GM18520 (cell line): ENCODE measurements at regions not wholly inside any gene's neighbourhood (a gene's known extent, or its start where the extent isn't known, plus 50 kb on each side); places are given as distances from the start of the nearest gene placed in this dataset.
"Not testable (repeated sequence)": the region's sequence is repeated elsewhere in the genome, so short reads cannot be mapped to it uniquely, and the experiment has no call there.

Experiments
- ATAC-seq: cut with Tn5 transposase; IDR thresholded peaks from one replicate; pipeline ENCODE4 v1.9.1; 2021; ENCODE audit not compliant: unreplicated experiment

DNA sequence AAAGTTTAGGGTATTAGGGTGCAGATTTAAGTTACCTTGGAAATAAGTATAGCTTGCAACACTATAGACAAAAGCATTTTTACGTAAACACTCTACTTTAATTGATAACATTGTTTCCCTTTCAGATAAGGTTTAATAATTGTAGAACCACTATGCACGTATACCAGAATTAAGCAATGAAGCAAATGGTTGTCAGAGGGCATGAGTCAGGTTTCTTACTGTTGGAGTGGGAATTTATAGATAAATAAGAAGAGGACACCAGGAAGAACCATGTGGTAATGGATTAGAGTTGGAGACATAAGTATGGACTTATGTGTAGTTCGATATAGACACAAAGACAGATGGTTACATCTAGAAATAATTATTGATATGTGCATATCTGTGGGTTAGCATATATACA is 355.6 kb downstream of the ETV1 start:
- no peak for ATAC-seq

- no peak for ATAC-seq
These were observed 350.1 kb downstream of the ETV1 start for GRCh38 chr7:13639396-13639795.

DNA sequence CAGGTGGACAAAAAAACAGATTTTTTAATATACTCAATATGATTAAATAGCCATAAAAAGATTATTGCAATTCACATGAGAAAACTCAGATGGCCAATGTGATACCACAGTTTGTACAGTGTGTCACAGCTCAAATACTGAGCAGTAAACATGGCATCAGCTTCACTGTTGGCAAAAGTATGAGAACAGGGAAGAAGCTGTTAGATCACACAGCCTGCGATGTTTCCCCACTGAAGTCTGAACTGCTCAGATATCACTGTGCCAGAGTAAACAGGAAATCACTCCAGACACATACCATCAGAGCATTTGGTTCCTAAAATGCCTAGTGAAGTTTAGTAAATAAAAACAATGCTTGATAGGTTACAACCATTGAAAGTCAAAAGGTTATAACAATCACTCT is 347.8 kb downstream of the ETV1 start:
- no peak for ATAC-seq

- no peak for ATAC-seq
These were observed 338.3 kb downstream of the ETV1 start for GRCh38 chr7:13651167-13651566.

DNA sequence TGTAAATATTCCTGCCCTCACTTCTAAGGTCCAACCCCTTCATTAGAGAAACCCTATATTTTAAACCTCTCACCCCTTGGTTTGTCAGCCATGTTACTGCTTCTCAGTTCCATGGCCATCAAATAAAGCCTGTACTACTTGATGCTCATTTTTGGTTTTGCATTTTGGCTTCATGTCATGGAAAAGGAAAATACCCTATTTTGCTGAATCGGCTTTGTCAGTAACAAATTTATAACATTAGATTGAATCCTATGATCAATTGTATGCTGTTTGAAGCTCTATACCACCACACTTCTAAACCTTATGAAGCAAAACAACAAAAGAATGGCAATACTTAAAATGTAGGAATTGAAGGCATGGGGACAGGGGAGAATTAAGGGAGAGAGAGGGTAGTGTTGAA is 333.1 kb downstream of the ETV1 start:
- ATAC-seq = no peak

DNA sequence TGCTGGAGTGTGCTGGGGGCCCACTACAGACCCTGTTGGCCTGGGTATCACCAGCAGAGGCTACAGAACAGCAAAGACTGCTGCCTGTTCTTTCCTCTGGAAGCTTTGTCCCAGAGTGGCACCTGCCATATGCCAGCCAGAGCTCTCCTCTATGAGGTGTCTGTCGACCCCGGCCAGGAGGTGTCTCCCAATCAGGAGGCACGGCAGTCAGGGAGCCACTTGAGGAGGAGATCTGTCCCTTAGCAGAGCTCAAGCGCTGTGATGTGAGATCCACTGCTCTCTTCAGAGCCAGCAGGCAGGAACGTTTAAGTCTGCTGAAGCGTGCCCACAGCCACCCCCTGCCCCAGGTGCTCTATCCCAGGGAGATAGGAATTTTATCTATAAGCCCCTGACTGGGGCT is 316.2 kb downstream of the ETV1 start:
- ATAC-seq = no peak

- no peak for ATAC-seq
These were observed 306.8 kb downstream of the ETV1 start for GRCh38 chr7:13682626-13683025.

- ATAC-seq = no peak
These were observed 302.0 kb downstream of the ETV1 start for GRCh38 chr7:13687500-13687899.

- ATAC-seq = no peak
These were observed 296.9 kb downstream of the ETV1 start for GRCh38 chr7:13692548-13692947.

GRCh38 chr7:13702251-13702650 is 287.2 kb downstream of the ETV1 start:
- ATAC-seq = no peak

DNA sequence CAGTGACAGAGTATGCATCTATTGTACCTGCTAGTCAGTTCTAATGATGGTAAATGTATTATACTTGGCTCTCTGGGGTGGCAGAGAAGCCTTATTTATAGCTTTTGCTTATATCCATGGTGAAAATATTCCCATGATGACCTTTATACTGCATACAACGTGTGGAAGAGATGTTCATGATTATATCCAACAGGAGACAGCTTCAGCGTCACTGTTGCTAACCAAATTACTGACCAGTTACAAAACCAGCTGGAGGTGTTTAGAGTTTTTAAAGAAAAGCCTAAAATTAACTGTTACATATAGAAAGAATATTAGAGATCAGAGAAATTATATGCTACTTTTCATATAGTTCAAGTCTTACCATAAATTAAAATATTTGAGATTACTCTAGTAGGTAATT is 280.8 kb downstream of the ETV1 start:
- no peak for ATAC-seq

GRCh38 chr7:13713092-13713491 is 276.4 kb downstream of the ETV1 start:
- no peak for ATAC-seq

DNA sequence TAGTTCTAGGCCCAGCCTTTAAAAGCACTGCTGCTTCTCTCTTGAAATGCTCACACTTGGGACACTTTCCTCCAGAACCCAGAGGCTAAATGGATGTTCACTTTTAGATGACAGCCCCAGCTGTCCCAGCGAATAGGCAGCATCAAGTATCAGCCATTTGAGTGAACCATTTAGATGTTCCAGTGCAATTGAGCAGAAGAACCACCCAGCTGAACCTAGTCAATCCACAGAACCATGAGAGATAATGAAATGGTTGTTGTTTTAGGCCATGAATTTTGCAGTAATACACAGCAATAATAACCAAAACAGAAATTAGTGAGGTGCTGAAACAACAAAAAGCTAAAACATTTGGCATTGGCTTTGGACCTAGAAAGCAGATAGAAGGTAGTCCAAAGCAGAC is 273.9 kb downstream of the ETV1 start:
- no peak for ATAC-seq

GRCh38 chr7:13717031-13717430 is 272.4 kb downstream of the ETV1 start:
- no peak for ATAC-seq

- no peak for ATAC-seq
These were observed 265.1 kb downstream of the ETV1 start for GRCh38 chr7:13724191-13724976.

GRCh38 chr7:13724977-13725566 is 264.4 kb downstream of the ETV1 start:
- no peak for ATAC-seq

- no peak for ATAC-seq
These were observed 263.9 kb downstream of the ETV1 start for GRCh38 chr7:13725591-13725990.

DNA sequence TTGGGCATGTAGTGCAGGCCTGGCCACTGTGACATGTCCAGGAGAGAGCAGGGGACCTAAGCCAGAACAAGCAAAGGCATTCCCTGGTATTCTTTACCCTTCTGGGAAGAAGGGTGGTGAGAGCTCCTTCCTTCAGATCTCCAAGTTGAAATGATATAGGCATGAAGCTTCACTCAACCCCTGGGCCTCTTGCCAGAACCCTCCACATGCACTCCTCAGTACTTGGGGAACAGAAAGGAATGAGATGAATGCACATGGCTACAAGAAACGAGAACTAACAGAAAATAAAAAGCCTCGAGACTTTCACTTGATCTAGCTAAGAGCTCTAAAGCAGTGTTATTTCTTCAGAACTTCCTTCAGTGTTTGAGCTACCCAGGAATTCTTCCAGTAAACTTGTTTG is 262.2 kb downstream of the ETV1 start:
- ATAC-seq = no peak

- no peak for ATAC-seq
These were observed 261.7 kb downstream of the ETV1 start for GRCh38 chr7:13727751-13728150.

DNA sequence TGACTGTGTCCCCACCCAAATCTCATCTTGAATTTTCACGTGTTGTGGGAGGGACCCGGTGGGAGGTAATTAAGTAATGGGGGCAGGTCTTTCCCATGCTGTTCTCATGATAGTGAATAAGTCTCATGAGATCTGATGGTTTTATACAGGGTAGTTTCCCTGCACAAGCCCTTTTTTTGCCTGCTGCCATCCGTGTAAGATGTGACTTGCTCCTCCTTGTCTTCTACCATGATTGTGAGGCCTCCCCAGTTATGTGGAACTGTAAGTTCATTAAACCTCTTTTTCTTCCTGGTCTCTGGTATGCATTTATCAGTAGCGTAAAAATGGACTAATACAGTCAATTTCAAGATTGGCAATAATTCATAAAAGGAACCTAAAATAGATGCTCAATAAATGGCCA is 261.0 kb downstream of the ETV1 start:
- ATAC-seq = not testable (repeated sequence)

DNA sequence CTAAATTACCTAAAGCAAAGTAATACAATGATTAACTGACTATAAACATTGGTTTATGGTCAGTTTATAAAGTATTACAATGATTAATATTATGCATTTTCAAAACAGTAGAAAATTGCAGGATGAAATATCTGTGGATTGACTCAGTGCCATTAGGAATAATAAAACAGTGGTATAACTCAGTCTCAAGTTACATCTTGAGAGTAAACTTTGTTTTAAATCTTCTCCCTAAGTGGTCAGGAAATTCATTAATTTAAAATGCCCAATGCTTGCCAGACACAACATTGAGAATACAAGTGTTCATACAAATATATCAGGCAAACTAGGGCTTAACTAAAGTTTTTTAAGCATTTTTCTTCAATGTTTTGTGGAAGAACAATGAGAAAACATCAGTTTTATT is 257.8 kb downstream of the ETV1 start:
- no peak for ATAC-seq

GRCh38 chr7:13737563-13737962 is 251.9 kb downstream of the ETV1 start:
- ATAC-seq = no peak

DNA sequence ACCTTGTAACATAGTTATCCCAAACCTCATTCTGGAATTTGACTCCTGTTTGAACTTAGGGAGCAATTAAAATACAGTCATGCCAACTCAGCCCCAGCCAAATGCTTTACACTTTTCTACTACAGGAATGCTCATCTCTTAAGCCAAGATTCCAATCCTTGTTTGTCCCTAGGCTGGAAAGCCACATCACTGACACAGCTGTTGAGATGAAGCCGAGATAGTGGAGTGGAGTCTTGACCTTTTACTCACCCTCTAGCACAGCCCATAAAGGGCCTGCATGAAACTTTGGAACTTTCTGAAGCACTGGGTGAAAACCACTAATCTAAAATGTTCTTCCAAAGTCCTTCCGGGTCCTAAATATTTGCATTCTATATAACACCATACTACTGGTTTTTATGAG is 247.3 kb downstream of the ETV1 start:
- no peak for ATAC-seq
